Mucosa of descending colon (tissue), 3 donors: ENCODE measurements at regions not wholly inside any gene's neighbourhood (a gene's known extent, or its start where the extent isn't known, plus 50 kb on each side); places are given as distances from the start of the nearest gene placed in this dataset.

Experiments used
- ATAC-seq: fragments of 200-7000 bp; cut with Tn5 transposase; one replicate; pipeline ENCODE4 v1.9.1; 2020; ENCODE audit warnings: mild to moderate bottlenecking, moderate library complexity
- DNase-seq, 3 donors: peaks; one replicate each; pipeline ENCODE4 v3.0.0-alpha.2; 2020
- H3K36me3 ChIP-seq: fragments of 200-600 bp; one replicate; pipeline ENCODE4 v1.8.0; 2021; ENCODE audit warnings: low read depth, mild to moderate bottlenecking
- H3K4me1 ChIP-seq: fragments of 200-600 bp; one replicate; pipeline ENCODE4 v1.8.0; 2021; ENCODE audit warnings: low read depth, mild to moderate bottlenecking
- H3K4me3 ChIP-seq: fragments of 200-600 bp; one replicate; pipeline ENCODE4 v1.8.0; 2021; ENCODE audit warnings: mild to moderate bottlenecking
- H3K9me3 ChIP-seq: fragments of 200-600 bp; one replicate; pipeline ENCODE4 v1.8.0; 2021; ENCODE audit warnings: mild to moderate bottlenecking
- intact Hi-C, 2 donors: fragments of 100-400 bp; cut with DNase I in 1 of 2; cut with micrococcal nuclease in 1 of 2; formaldehyde crosslinking; loops; one replicate each; pipeline versions ENCODE4 v1.11.0 to v1.11.1; 2022; cut with DNase I, micrococcal nuclease
- TF ChIP-seq, protein P1 (sequence below): fragments of 200-600 bp; IDR thresholded peaks from one replicate; pipeline ENCODE4 v1.8.0; 2022; ENCODE audit warnings: antibody characterized with exemption, mild to moderate bottlenecking
- donor health status: DM: no; HTN: no; CAD: no; lungs with moderate emphysema.
- donor health status: DM: no; HTN: no; CAD: no.
- donor health status: DM: no; HTN: yes; CAD: no.

DNA sequence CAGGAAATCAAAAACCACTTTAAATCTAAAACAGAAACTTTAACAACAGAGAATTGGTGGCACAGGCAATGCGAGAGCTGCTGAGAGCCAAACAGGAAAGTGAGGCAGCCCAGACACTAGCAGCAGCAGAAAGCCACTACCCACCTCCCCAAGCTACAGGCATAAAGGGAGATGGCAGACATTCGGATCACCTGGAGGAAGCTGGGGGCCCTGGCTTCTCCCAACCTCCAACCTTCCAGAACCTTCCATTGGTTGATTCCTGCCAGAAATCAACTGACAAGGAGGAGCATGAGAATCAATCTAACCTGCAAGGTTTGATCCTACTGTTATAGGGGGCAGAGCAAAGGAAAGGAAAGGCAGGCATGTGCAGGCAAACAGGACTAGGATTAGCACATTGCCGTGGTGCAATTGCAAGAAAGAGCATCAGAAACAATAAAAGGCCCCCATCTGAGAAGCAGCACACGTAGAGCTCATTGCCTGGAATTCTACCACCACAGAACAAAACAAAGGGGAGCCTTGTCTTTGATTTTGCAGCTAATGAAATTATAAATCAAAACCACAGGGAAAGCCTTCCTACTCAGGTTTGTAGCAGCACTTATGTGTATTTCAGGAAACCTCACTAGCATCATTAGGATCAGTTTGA, 427.3 kb upstream of the RASGEF1B start:
- intact Hi-C loops = no loop called here
- no peaks in the 10 kb centered on the region for H3K4me1 ChIP-seq
- DNase-seq (no peak), ATAC-seq (no peak)
- no peaks in the 10 kb centered on the region for H3K9me3 ChIP-seq
- H3K36me3 ChIP-seq = no peaks in the 10 kb centered on the region
- no peak overlapping the region for H3K4me3 ChIP-seq
- TF ChIP-seq, protein P1, sequence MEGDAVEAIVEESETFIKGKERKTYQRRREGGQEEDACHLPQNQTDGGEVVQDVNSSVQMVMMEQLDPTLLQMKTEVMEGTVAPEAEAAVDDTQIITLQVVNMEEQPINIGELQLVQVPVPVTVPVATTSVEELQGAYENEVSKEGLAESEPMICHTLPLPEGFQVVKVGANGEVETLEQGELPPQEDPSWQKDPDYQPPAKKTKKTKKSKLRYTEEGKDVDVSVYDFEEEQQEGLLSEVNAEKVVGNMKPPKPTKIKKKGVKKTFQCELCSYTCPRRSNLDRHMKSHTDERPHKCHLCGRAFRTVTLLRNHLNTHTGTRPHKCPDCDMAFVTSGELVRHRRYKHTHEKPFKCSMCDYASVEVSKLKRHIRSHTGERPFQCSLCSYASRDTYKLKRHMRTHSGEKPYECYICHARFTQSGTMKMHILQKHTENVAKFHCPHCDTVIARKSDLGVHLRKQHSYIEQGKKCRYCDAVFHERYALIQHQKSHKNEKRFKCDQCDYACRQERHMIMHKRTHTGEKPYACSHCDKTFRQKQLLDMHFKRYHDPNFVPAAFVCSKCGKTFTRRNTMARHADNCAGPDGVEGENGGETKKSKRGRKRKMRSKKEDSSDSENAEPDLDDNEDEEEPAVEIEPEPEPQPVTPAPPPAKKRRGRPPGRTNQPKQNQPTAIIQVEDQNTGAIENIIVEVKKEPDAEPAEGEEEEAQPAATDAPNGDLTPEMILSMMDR = no peak

DNA sequence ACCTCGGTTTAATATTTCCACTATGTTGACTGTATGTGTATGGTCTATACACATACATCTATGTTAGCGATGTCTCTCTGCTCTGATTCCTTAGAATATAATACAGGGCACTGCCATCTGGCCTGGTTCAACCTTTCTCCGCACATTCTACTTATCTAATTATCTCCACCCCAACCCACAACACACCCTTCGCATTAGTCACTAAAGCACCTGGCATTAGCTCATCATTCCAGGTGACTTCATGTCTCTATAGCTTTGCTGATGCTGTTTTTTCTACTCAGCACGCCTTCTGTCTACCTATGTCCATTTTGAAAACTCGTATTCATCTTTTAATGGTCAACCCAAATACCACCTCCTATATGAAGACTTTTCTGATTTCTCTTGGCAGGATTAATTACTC, 425.2 kb upstream of the RASGEF1B start:
- Histone ChIP-seq H3K9me3 (no peaks in the 10 kb centered on the region), H3K36me3 (no peaks in the 10 kb centered on the region), H3K4me3 (no peak overlapping the region), H3K4me1 (no peaks in the 10 kb centered on the region)
- intact Hi-C loops = no loop called here
- TF ChIP-seq, protein P1 = no peak
- ATAC-seq = no peak
- no peak for DNase-seq

DNA sequence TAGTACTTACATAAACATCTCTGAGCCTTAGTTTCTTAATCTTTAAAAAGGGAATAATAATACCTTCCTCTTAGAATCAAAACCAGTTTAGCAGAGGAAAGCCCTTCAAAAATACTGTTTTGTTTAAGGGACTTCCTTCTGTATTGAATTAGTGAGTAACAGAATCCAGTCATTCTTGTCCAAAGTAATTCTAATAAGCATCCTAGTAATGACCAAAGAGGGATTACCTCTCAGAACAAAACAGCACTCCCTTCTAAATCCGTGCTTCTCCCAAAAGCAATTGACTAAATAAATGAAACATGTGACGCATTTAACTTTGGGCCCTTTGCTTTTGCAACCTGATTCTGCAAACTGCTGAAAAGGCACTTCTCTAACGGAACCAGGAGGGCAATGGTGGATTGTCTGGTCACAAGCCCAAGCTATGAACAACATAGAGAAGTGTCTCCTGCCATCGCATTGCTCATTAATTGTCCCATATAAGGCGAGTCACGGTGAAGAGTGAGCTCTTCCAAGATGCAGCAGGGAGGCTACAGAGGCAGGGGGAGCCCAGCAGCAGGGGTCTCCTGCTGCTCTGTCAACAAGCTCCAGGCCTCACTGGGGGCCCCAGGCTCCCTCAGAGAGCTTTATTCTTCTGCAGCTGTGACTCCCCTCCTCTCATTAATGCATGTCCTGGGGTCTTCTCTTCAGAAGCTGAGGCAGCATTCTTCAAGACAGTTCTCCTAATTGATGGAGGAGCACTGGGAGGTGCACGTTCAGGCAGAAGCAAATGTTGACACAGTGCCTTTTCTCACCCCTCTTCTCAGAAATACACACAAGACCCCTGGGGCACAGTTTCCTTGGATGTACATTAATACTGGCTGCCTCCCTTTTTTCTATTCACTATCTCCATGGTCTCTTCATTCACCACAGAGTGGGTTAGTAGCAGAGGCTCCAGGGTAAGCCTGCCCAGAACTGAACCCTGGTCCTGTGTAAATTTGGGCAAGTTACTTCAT, 419.6 kb upstream of the RASGEF1B start:
- no peaks in the 10 kb centered on the region for H3K9me3 ChIP-seq
- no peak for ATAC-seq
- TF ChIP-seq, protein P1 = no peak
- no peaks in the 10 kb centered on the region for H3K4me1 ChIP-seq
- no peaks in the 10 kb centered on the region for H3K36me3 ChIP-seq
- no peak for DNase-seq
- no peak overlapping the region for H3K4me3 ChIP-seq
- intact Hi-C loops = no loop called here

DNA sequence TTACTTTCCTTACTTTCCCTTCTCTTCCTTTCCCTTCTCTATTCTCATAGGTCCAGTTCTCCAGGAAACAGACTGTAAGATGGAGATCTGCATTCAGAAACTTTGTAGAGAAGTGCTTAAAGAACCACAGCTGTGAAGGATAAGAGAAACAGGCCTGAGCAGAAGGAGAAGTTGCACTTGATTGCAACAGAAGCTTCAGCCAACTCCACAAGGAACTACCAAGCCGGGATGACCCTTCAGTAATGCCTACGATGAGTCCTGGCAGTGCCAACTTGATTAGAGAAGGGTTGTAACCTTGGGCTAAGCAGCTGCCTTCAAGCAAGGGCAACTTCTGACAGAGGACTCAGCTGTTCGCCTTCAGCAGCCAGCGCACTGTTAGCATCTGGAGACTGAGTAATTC, 413.3 kb upstream of the RASGEF1B start:
- ATAC-seq (no peak), DNase-seq (no peak)
- Histone ChIP-seq H3K4me1 (no peaks in the 10 kb centered on the region), H3K36me3 (no peaks in the 10 kb centered on the region), H3K4me3 (no peak overlapping the region), H3K9me3 (no peaks in the 10 kb centered on the region)
- TF ChIP-seq, protein P1 = no peak
- intact Hi-C loops = no loop called here

DNA sequence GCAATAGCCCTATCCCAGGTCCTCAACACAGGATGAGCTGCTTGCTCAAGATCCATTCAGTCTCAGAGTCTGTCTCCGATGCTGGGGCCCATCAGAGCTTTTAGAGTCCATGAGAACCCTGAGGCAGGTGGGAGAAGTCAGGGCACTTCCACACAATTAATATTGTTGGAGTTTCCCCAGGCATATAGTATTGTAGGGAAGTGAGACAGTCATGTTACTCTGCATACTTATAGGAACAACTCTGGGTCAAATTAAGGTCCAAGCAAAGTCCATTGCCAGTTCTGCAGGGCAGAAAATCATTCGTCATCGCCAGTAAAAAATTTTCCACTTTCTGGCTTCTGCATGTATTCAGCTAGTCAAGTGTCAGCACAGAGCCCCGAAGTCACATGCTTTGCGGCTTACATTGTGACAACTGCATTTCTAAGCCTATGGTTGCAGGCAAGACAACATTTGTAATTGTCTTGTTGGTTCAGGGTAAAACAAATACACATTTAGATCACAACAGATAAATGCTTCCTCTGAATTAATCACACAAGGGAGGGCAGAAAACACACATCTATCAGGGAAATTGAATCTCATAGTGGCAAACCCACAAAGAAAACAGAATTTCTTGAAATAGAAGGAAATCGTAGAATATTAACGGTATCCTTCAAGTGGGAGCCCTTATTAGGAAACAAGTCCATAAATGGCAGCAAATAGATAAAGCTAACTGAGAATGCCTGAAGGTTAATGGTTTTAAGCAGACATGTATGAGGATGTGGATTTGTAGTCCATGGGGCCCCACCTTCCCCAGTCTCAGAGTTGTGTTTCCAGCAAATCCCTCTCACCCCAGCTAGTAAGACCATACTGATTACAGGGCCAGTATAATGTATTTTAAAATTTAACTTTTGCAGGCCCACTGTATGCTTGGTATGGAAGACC, 412.1 kb upstream of the RASGEF1B start:
- DNase-seq (no peak), ATAC-seq (no peak)
- Histone ChIP-seq H3K4me1 (no peaks in the 10 kb centered on the region), H3K4me3 (no peak overlapping the region), H3K36me3 (no peaks in the 10 kb centered on the region), H3K9me3 (no peaks in the 10 kb centered on the region)
- intact Hi-C loops = no loop called here
- TF ChIP-seq, protein P1 = no peak
